Sigmoid colon (tissue), 6 donors: ENCODE measurements at regions not wholly inside any gene's neighbourhood (a gene's known extent, or its start where the extent isn't known, plus 50 kb on each side); places are given as distances from the start of the nearest gene placed in this dataset.

Experiments
- DNase-seq: peaks from one replicate; pipeline ENCODE4 v3.0.0-alpha.2; 2019
- H3K27ac ChIP-seq, 4 donors: fragments of 200-600 bp; sonication (generic); one replicate each; pipeline ENCODE4 v1.5.1; 2016 to 2019; ENCODE audit warnings: mild to moderate bottlenecking in 1 of 4
- H3K27me3 ChIP-seq, 3 donors: fragments of 200-600 bp; sonication (generic); one replicate each; pipeline ENCODE4 v1.5.1; 2019; ENCODE audit warnings: mild to moderate bottlenecking in 1 of 3
- H3K36me3 ChIP-seq, 4 donors: fragments of 200-600 bp; sonication (generic); one replicate each; pipeline ENCODE4 v1.5.1; 2016 to 2019
- H3K4me1 ChIP-seq, 4 donors: fragments of 200-600 bp; sonication (generic); one replicate each; pipeline ENCODE4 v1.5.1; 2017 to 2019
- H3K4me3 ChIP-seq, 4 donors: fragments of 200-600 bp; sonication (generic); one replicate each; pipeline ENCODE4 v1.5.1; 2017 to 2019; ENCODE audit warnings: mild to moderate bottlenecking in 2 of 4, moderate library complexity in 1 of 4
- H3K9me3 ChIP-seq, 4 donors: fragments of 200-600 bp in 3 of 4; sonication (generic) in 3 of 4; one replicate each; pipeline versions ENCODE4 v1.5.1 to v1.6.1; 2013 to 2019
- EP300 ChIP-seq, 4 donors: sonication (generic); formaldehyde crosslinking; IDR thresholded peaks; one replicate each; pipeline ENCODE4 v1.6.1; 2017; ENCODE audit warnings: antibody characterized with exemption in 4 of 4
- POLR2A ChIP-seq, 2 donors: fragments of 450-650 bp; IDR thresholded peaks; one replicate each; pipeline ENCODE4 v1.6.1; 2016; ENCODE audit warnings: antibody characterized with exemption in 2 of 2, mild to moderate bottlenecking in 2 of 2, moderate library complexity in 2 of 2
- POLR2AphosphoS5 ChIP-seq, 4 donors: sonication (generic); formaldehyde crosslinking; IDR thresholded peaks; one replicate each; pipeline ENCODE4 v1.6.1; 2017; ENCODE audit warnings: antibody characterized with exemption in 4 of 4
- WGBS, 2 donors: extraction: QIAGEN DNeasy Blood & Tissue Kit; methylation state at CpG; one replicate each; pipeline ENCODE4 v1.1.7; 2013; 5-methylcytosine and 5-hydroxymethylcytosine counted together
- intact Hi-C: fragments of 100-400 bp; cut with DNase I; formaldehyde crosslinking; loops from one replicate; pipeline ENCODE4 v1.15.1; 2023
- TF ChIP-seq, protein P1 (sequence below), 4 experiments: fragments of 450-650 bp in 3 of 4; fragments of 200-600 bp in 1 of 4; IDR thresholded peaks; one replicate each; pipeline ENCODE4 v1.5.1; 2016 to 2019; ENCODE audit warnings: antibody characterized with exemption in 4 of 4, mild to moderate bottlenecking in 3 of 4, moderate library complexity in 2 of 4
- donor health status: healthy with polysubstance abuse.
- donor health status: healthy.

DNA sequence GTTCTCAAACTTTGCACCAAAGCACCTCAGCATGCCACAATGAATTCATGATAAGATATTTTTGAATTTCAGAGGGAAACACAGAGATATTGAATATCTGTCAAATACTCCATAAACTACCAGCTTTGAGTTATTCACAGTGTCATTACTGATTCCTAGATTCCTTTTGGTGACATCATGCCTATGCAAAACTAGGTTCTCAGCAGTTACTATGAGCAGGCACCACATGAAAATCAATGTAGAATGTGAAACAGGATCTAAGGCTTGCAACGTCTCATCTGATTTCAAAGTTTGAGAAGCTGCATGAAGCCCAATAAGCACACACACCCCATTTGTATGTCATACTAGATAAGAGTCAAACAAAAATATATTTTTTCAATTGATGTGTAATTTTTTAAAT, 426.5 kb downstream of the NR2F1-AS1 start:
- Histone ChIP-seq H3K9me3 (no peaks in the 10 kb centered on the region), H3K27ac (no peak overlapping the region), H3K4me1 (no peaks in the 10 kb centered on the region), H3K4me3 (no peak overlapping the region), H3K27me3 (no peaks in the 10 kb centered on the region), H3K36me3 (no peaks in the 10 kb centered on the region)
- intact Hi-C loops = no loop called here
- no peak for DNase-seq
- TF ChIP-seq, protein P1, sequence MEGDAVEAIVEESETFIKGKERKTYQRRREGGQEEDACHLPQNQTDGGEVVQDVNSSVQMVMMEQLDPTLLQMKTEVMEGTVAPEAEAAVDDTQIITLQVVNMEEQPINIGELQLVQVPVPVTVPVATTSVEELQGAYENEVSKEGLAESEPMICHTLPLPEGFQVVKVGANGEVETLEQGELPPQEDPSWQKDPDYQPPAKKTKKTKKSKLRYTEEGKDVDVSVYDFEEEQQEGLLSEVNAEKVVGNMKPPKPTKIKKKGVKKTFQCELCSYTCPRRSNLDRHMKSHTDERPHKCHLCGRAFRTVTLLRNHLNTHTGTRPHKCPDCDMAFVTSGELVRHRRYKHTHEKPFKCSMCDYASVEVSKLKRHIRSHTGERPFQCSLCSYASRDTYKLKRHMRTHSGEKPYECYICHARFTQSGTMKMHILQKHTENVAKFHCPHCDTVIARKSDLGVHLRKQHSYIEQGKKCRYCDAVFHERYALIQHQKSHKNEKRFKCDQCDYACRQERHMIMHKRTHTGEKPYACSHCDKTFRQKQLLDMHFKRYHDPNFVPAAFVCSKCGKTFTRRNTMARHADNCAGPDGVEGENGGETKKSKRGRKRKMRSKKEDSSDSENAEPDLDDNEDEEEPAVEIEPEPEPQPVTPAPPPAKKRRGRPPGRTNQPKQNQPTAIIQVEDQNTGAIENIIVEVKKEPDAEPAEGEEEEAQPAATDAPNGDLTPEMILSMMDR (IDR thresholded peaks at IDR 0.05) = no peak
- TF ChIP-seq EP300 (IDR thresholded peaks at IDR 0.05) (no peak), POLR2A (IDR thresholded peaks at IDR 0.05) (no peak), POLR2AphosphoS5 (IDR thresholded peaks at IDR 0.05) (no peak)
- 79 to 81% methylated on average over 1 of the region's 1 CpG for WGBS, 2 donors

DNA sequence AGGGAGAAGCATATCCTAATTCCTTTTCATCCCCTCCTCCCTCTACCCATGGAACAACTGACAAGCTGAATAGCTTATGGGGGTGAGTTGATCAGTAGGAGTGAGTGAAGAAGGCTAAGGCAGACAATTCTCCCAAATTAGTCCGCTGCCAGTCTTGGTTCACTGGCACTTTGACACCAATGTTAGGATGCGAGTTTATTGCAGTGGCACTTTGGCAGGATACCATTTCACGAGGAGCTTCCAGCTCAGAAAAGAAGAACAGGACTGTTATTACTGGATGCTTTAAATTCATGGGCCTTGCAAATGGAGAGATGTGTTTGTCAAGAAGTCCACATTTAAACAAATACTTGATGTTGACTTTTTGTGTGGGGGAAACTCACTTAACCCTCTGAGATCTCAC, 427.6 kb downstream of the NR2F1-AS1 start:
- intact Hi-C loops = no loop called here
- TF ChIP-seq POLR2A (IDR thresholded peaks at IDR 0.05) (no peak), POLR2AphosphoS5 (IDR thresholded peaks at IDR 0.05) (no peak), EP300 (IDR thresholded peaks at IDR 0.05) (no peak)
- TF ChIP-seq, protein P1 (IDR thresholded peaks at IDR 0.05) = no peak
- Histone ChIP-seq H3K27ac (no peak overlapping the region), H3K4me3 (no peak overlapping the region), H3K9me3 (no peaks in the 10 kb centered on the region), H3K27me3 (no peaks in the 10 kb centered on the region), H3K4me1 (no peaks in the 10 kb centered on the region), H3K36me3 (no peaks in the 10 kb centered on the region)
- no peak for DNase-seq
- WGBS, 2 donors = 62 to 77% methylated on average over 3 of the region's 3 CpGs

DNA sequence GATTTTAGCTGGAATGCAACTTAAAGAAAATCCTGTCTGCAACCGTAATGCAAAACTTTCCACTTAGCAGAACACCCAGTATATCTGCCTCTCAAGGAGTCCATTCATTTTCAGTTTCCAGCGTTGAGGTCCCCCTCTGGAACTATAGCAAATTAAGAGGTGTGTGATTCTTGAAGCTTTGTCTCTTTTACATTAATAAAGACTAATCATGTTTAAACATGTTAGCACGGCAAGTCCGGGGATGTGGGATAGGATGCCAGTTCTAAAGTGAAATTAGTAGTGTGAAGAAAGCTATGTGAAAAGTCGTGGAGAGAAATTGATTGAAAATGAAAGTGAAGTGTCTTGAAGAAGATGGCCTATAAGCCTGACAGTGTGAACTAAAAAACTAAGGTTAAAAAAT, 429.1 kb downstream of the NR2F1-AS1 start:
- Histone ChIP-seq H3K36me3 (no peaks in the 10 kb centered on the region), H3K4me3 (no peak overlapping the region), H3K9me3 (no peaks in the 10 kb centered on the region), H3K4me1 (no peaks in the 10 kb centered on the region), H3K27ac (no peak overlapping the region), H3K27me3 (no peaks in the 10 kb centered on the region)
- no peak for DNase-seq
- intact Hi-C loops = no loop called here
- 80 to 85% methylated on average over 5 of the region's 5 CpGs for WGBS, 2 donors
- TF ChIP-seq POLR2AphosphoS5 (IDR thresholded peaks at IDR 0.05) (no peak), EP300 (IDR thresholded peaks at IDR 0.05) (no peak), POLR2A (IDR thresholded peaks at IDR 0.05) (no peak)
- TF ChIP-seq, protein P1 (IDR thresholded peaks at IDR 0.05) = no peak

DNA sequence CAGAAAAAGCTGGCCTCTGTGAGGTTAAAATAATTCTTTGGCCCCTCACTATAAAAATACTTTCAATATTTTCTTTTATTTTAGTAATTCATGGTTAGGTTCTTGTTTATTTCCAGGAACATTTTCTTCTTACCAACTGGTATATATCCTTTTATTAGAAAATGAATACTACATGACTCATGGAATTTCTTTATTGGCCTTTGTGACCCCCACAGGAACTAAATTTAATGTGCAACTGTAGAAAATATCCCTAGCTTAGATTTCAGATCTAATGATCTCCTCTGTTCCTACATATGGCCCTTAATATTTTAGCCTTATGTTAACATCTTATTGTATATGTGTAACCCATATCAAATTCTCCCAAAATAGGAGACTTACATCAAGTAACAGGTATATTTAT, 429.9 kb downstream of the NR2F1-AS1 start:
- Histone ChIP-seq H3K27ac (no peak overlapping the region), H3K4me3 (no peak overlapping the region), H3K9me3 (no peaks in the 10 kb centered on the region), H3K27me3 (no peaks in the 10 kb centered on the region), H3K4me1 (no peaks in the 10 kb centered on the region), H3K36me3 (no peaks in the 10 kb centered on the region)
- TF ChIP-seq EP300 (IDR thresholded peaks at IDR 0.05) (no peak), POLR2A (IDR thresholded peaks at IDR 0.05) (no peak), POLR2AphosphoS5 (IDR thresholded peaks at IDR 0.05) (no peak)
- TF ChIP-seq, protein P1 (IDR thresholded peaks at IDR 0.05) = no peak
- intact Hi-C loops = no loop called here
- no peak for DNase-seq

DNA sequence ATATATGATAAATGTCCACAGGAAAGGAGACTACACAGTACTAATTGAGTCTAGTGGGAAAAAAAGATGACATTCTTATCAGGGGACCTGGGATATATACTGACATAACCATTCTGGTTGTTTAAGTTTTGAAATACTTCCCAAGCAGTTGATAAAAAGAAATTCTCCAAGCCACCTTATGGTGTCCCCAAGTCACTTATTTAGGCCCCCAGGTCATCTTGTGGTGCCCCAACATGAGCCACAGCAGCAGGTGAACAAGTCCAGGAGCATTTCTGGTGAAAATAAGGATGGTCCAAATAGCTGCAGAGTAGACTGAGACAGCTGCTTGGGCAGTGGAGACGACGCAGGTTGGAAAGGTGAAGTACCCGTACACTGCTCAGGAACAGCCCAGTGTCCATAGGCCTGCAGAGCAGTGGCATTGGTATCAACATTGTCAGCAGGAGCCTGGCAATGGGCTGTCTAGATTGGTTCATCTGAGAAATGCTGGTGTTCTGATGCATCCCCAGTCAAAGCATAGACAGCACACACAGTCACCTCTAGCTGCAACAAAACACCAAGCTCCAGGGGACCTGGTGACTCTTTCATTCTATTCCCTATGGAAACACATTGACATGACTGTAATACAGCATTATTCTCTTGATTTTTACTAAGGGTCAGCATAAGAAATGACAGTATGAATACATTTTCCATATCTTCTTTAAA, 430.6 kb downstream of the NR2F1-AS1 start:
- no peak for DNase-seq
- Histone ChIP-seq H3K36me3 (no peaks in the 10 kb centered on the region), H3K9me3 (no peaks in the 10 kb centered on the region), H3K4me3 (no peak overlapping the region), H3K27me3 (no peaks in the 10 kb centered on the region), H3K27ac (no peak overlapping the region), H3K4me1 (no peaks in the 10 kb centered on the region)
- TF ChIP-seq EP300 (IDR thresholded peaks at IDR 0.05) = no peak
- no peak for TF ChIP-seq POLR2AphosphoS5 (IDR thresholded peaks at IDR 0.05)
- TF ChIP-seq, protein P1 (IDR thresholded peaks at IDR 0.05) = no peak
- TF ChIP-seq POLR2A (IDR thresholded peaks at IDR 0.05) = no peak
- 94% methylated on average over 3 of the region's 3 CpGs for WGBS, 2 donors
- intact Hi-C loops = no loop called here
